ENCODE measurements at regions not wholly inside any gene's neighbourhood (a gene's known extent, or its start where the extent isn't known, plus 50 kb on each side); places are given as distances from the start of the nearest gene placed in this dataset.

- 71 to 100% (median 100%) methylated on average over 1 of the region's 1 CpG for WGBS, 5 donors
- H3K36me3 ChIP-seq, result no peaks in the 10 kb centered on the region
- no peak overlapping the region for H3K27ac ChIP-seq
- TF ChIP-seq POLR2A (IDR thresholded peaks at IDR 0.05) (no peak), CTCF (IDR thresholded peaks at IDR 0.05) (no peak), POLR2AphosphoS5 (IDR thresholded peaks at IDR 0.05) (no peak), EP300 (IDR thresholded peaks at IDR 0.05) (no peak)
- no peaks in the 10 kb centered on the region for H3K9me3 ChIP-seq
- H3K27me3 ChIP-seq, result no peaks in the 10 kb centered on the region
- no peaks in the 10 kb centered on the region for H3K4me1 ChIP-seq
- H3K4me3 ChIP-seq, result no peak overlapping the region
- no peak for DNase-seq
- intact Hi-C loops (cut with DNase I; ENCODE audit: low total_unique reads), result no loop called here
These were observed 343.6 kb upstream of the CT83 start for GRCh38 chrX:116806288-116806802.

- H3K4me1 ChIP-seq, result no peaks in the 10 kb centered on the region
- no peak overlapping the region for H3K4me3 ChIP-seq
- no peaks in the 10 kb centered on the region for H3K36me3 ChIP-seq
- H3K27me3 ChIP-seq, result no peaks in the 10 kb centered on the region
- no peak overlapping the region for H3K27ac ChIP-seq
- TF ChIP-seq EP300 (IDR thresholded peaks at IDR 0.05) (no peak), POLR2A (IDR thresholded peaks at IDR 0.05) (no peak), POLR2AphosphoS5 (IDR thresholded peaks at IDR 0.05) (no peak), CTCF (IDR thresholded peaks at IDR 0.05) (no peak)
- no peaks in the 10 kb centered on the region for H3K9me3 ChIP-seq
- intact Hi-C loops (cut with DNase I; ENCODE audit: low total_unique reads), result no loop called here
- no peak for DNase-seq
These were observed 339.2 kb upstream of the CT83 start for GRCh38 chrX:116801943-116802342.

GRCh38 chrX:116781926-116782325 lies 319.1 kb upstream of the CT83 start:
- TF ChIP-seq POLR2A (IDR thresholded peaks at IDR 0.05), result no peak
- TF ChIP-seq EP300 (IDR thresholded peaks at IDR 0.05), result no peak
- no peak for TF ChIP-seq POLR2AphosphoS5 (IDR thresholded peaks at IDR 0.05)
- TF ChIP-seq CTCF (IDR thresholded peaks at IDR 0.05), result no peak
- no peak overlapping the region for H3K27ac ChIP-seq
- WGBS, 5 donors, result 50 to 80% (median 55%) methylated on average over 4 of the region's 4 CpGs
- no peaks in the 10 kb centered on the region for H3K36me3 ChIP-seq
- intact Hi-C loops (cut with DNase I; ENCODE audit: low total_unique reads), result no loop called here
- peaks cover 0 to 13% (median 0%) of the 10 kb centered on the region in 4 donors for H3K9me3 ChIP-seq
- H3K4me3 ChIP-seq, result no peak overlapping the region
- DNase-seq, result no peak
- no peaks in the 10 kb centered on the region for H3K4me1 ChIP-seq
- no peaks in the 10 kb centered on the region for H3K27me3 ChIP-seq

DNA sequence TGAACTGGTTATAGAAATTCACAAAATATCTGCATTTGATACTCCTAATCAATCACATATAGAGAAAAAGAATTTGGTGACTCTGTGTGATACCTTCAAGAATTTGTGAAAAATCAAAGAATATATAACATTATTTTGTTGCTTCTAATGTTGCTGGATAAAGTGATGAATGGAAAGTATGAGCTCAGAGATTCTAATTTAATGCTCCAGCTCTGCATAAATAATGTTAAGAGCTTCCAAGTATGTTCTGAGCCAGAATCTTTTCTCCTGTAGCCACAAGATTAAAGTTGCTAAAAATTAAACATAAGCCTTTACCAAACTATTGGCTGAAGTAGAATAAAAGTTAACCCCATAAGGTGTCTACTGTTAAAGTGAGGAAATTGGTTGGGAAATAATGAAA lies 294.7 kb upstream of the CT83 start:
- intact Hi-C loops (cut with DNase I; ENCODE audit: low total_unique reads), result no loop called here
- TF ChIP-seq POLR2AphosphoS5 (IDR thresholded peaks at IDR 0.05) (no peak), CTCF (IDR thresholded peaks at IDR 0.05) (no peak), POLR2A (IDR thresholded peaks at IDR 0.05) (no peak)

More for the DNA sequence above, 294.7 kb upstream of the CT83 start:
- Histone ChIP-seq H3K4me3 (no peak overlapping the region), H3K27me3 (no peaks in the 10 kb centered on the region), H3K9me3 (no peaks in the 10 kb centered on the region), H3K27ac (no peak overlapping the region), H3K36me3 (no peaks in the 10 kb centered on the region), H3K4me1 (no peaks in the 10 kb centered on the region)
- peak in 1 of 2 donors; percentile 18 for DNase-seq

All from stomach (tissue), 8 donors.